H1 (cell line): ENCODE measurements at regions not wholly inside any gene's neighbourhood (a gene's known extent, or its start where the extent isn't known, plus 50 kb on each side); places are given as distances from the start of the nearest gene placed in this dataset.

Source experiments
- BRCA1 ChIP-seq: IDR thresholded peaks from 2 replicates; pipeline ENCODE4 v1.6.1; 2012; ENCODE audit warnings: low read depth, low read length, improper control_type of control experiment
- CTBP2 ChIP-seq: IDR thresholded peaks from 2 replicates; pipeline ENCODE4 v1.7.0; 2011; ENCODE audit warnings: borderline replicate concordance, mild to moderate bottlenecking, moderate library complexity, mixed read lengths, low read length; ENCODE audit not compliant: insufficient read depth, insufficient read length
- POLR2AphosphoS5 ChIP-seq: IDR thresholded peaks from 2 replicates; pipeline ENCODE4 v1.6.1; 2011; ENCODE audit warnings: low read depth, low read length
- RAD21 ChIP-seq, 2 experiments: IDR thresholded peaks in 1 of 2; conservative IDR thresholded peaks in 1 of 2; 2 replicates each; pipeline ENCODE4 v1.6.1; 2011; ENCODE audit warnings: low read depth in 2 of 2, low read length in 2 of 2, improper control_type of control experiment in 1 of 2, inconsistent platforms in 1 of 2, mild to moderate bottlenecking in 1 of 2, moderate library complexity in 1 of 2
- RXRA ChIP-seq: IDR thresholded peaks from 2 replicates; pipeline ENCODE4 v1.6.1; 2011; ENCODE audit warnings: low read depth, mild to moderate bottlenecking, low read length, moderate library complexity; ENCODE audit not compliant: insufficient read depth
- SRF ChIP-seq: IDR thresholded peaks from 2 replicates; pipeline ENCODE4 v1.6.1; 2011; ENCODE audit warnings: mild to moderate bottlenecking, low read depth, low read length, moderate library complexity
- ZNF274 ChIP-seq: IDR thresholded peaks from 2 replicates; pipeline ENCODE4 v1.7.0; 2012; ENCODE audit warnings: low read length, borderline replicate concordance; ENCODE audit errors: extremely low read depth
- TF ChIP-seq, protein P1 (sequence below): IDR thresholded peaks from 2 replicates; pipeline ENCODE4 v1.6.1; 2012; ENCODE audit warnings: low read length, inconsistent platforms
- TF ChIP-seq, protein P2 (sequence below), 3 experiments: IDR thresholded peaks; 1 replicate in 2 of 3; 2 replicates in 1 of 3; pipeline versions ENCODE4 v1.5.1 to v1.6.1; 2011; ENCODE audit warnings: low read length in 3 of 3, mild to moderate bottlenecking in 3 of 3, inconsistent platforms in 2 of 3, low read depth in 1 of 3, moderate library complexity in 1 of 3; ENCODE audit not compliant: insufficient read depth in 1 of 3; ENCODE audit errors: control extremely low read depth in 1 of 3

DNA sequence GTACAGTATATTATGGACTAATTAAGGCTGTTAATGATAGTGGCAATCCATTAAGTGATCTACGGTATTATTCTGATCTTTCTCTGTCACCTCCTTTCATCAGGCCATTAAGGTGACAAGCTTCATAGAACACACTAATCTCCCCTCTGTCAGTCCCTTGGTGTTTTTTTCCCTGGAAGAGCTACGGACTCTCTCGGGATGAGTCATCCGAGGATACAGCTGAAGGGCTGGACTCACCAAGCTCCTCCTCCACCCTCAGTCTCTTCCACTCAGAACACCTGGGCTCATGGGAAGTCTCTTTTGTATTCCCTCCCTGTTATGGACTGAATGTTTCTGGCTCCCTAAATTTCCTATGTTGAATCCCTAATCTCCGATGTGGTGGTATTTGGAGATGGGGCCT is 69.8 kb upstream of the PLXNA4 start:
- no peak for TF ChIP-seq ZNF274
- no peak for TF ChIP-seq RXRA
- TF ChIP-seq, protein P1, sequence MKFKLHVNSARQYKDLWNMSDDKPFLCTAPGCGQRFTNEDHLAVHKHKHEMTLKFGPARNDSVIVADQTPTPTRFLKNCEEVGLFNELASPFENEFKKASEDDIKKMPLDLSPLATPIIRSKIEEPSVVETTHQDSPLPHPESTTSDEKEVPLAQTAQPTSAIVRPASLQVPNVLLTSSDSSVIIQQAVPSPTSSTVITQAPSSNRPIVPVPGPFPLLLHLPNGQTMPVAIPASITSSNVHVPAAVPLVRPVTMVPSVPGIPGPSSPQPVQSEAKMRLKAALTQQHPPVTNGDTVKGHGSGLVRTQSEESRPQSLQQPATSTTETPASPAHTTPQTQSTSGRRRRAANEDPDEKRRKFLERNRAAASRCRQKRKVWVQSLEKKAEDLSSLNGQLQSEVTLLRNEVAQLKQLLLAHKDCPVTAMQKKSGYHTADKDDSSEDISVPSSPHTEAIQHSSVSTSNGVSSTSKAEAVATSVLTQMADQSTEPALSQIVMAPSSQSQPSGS, result no peak
- TF ChIP-seq, protein P2, sequence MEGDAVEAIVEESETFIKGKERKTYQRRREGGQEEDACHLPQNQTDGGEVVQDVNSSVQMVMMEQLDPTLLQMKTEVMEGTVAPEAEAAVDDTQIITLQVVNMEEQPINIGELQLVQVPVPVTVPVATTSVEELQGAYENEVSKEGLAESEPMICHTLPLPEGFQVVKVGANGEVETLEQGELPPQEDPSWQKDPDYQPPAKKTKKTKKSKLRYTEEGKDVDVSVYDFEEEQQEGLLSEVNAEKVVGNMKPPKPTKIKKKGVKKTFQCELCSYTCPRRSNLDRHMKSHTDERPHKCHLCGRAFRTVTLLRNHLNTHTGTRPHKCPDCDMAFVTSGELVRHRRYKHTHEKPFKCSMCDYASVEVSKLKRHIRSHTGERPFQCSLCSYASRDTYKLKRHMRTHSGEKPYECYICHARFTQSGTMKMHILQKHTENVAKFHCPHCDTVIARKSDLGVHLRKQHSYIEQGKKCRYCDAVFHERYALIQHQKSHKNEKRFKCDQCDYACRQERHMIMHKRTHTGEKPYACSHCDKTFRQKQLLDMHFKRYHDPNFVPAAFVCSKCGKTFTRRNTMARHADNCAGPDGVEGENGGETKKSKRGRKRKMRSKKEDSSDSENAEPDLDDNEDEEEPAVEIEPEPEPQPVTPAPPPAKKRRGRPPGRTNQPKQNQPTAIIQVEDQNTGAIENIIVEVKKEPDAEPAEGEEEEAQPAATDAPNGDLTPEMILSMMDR (IDR thresholded peaks at IDR 0.05; ENCODE audit: control extremely low read depth in 1 of 3, insufficient read depth in 1 of 3, low read depth in 1 of 3, low read length in 3 of 3), result no peak
- no peak for TF ChIP-seq POLR2AphosphoS5
- TF ChIP-seq BRCA1, result no peak
- TF ChIP-seq SRF, result no peak
- no peak for TF ChIP-seq RAD21 (IDR thresholded peaks at IDR 0.05 in 1 of 2, conservative IDR thresholded peaks at IDR 0.05 in 1 of 2; ENCODE audit: low read depth in 2 of 2, low read length in 2 of 2)
- no peak for TF ChIP-seq CTBP2
